Neural cell (in vitro differentiated cells): ENCODE measurements at regions not wholly inside any gene's neighbourhood (a gene's known extent, or its start where the extent isn't known, plus 50 kb on each side); places are given as distances from the start of the nearest gene placed in this dataset.

Experiments
- H2AFZ ChIP-seq: fragments of 200-600, 300-800 bp; sonication (generic), shearing (Covaris generic); 2 replicates; pipeline ENCODE4 v1.6.0; 2014; ENCODE audit warnings: low read depth, mild to moderate bottlenecking, antibody characterized with exemption, low read length, moderate library complexity
- H3F3A ChIP-seq: fragments of 200-600 bp; shearing (Covaris generic); 2 replicates; pipeline ENCODE4 v1.6.1; 2016; ENCODE audit warnings: mild to moderate bottlenecking, moderate library complexity, mixed read lengths, antibody characterized with exemption, low read length; ENCODE audit not compliant: insufficient read depth, poor library complexity, severe bottlenecking
- H3K27ac ChIP-seq: fragments of 200-600, 300-800 bp; sonication (generic), shearing (Covaris generic); 2 replicates; pipeline ENCODE4 v1.5.1; 2014; ENCODE audit warnings: mild to moderate bottlenecking, low read length, moderate library complexity
- H3K27me3 ChIP-seq: fragments of 300-800, 200-600 bp; sonication (generic), shearing (Covaris generic); 2 replicates; pipeline ENCODE4 v1.6.0; 2014; ENCODE audit warnings: mild to moderate bottlenecking, low read depth, low read length, moderate library complexity; ENCODE audit not compliant: insufficient read depth
- H3K36me3 ChIP-seq: fragments of 300-800, 200-600 bp; sonication (generic), shearing (Covaris generic); 2 replicates; pipeline ENCODE4 v1.5.1; 2014; ENCODE audit warnings: mild to moderate bottlenecking, antibody characterized with exemption, low read length, moderate library complexity; ENCODE audit not compliant: insufficient read depth
- H3K4me2 ChIP-seq: fragments of 300-800, 200-600 bp; sonication (generic), shearing (Covaris generic); 2 replicates; pipeline ENCODE4 v1.6.0; 2014; ENCODE audit warnings: mild to moderate bottlenecking, low read length
- H3K4me3 ChIP-seq: fragments of 300-800, 200-600 bp; sonication (generic), shearing (Covaris generic); 2 replicates; pipeline ENCODE4 v1.5.1; 2014; ENCODE audit warnings: mild to moderate bottlenecking, low read length, moderate library complexity
- H3K79me2 ChIP-seq: fragments of 200-600 bp; shearing (Covaris generic); replicated peaks from 2 replicates; pipeline ENCODE4 v1.6.0; 2014; ENCODE audit warnings: mild to moderate bottlenecking, low read length, moderate library complexity; ENCODE audit not compliant: insufficient read depth
- H3K9ac ChIP-seq: fragments of 300-800, 200-600 bp; sonication (generic), shearing (Covaris generic); 2 replicates; pipeline ENCODE4 v1.6.1; 2016; ENCODE audit warnings: mild to moderate bottlenecking, low read length, mixed read lengths
- H3K9me2 ChIP-seq: fragments of 200-600 bp; shearing (Covaris generic); 2 replicates; pipeline ENCODE4 v1.6.1; 2016; ENCODE audit warnings: mild to moderate bottlenecking, low read length, mixed read lengths; ENCODE audit not compliant: insufficient read depth
- H3K9me3 ChIP-seq: fragments of 200-600, 300-800 bp; sonication (generic), shearing (Covaris generic); 2 replicates; pipeline ENCODE4 v1.6.1; 2016; ENCODE audit warnings: mild to moderate bottlenecking, mixed run types, low read length, moderate library complexity, mixed read lengths
- H4K20me1 ChIP-seq: fragments of 200-600 bp; shearing (Covaris generic); 2 replicates; pipeline ENCODE4 v1.6.1; 2016; ENCODE audit warnings: mild to moderate bottlenecking, mixed run types; ENCODE audit not compliant: insufficient read depth
- EP300 ChIP-seq: fragments of 450-650 bp; conservative IDR thresholded peaks from 2 replicates; pipeline ENCODE4 v1.6.1; 2014; ENCODE audit warnings: antibody characterized with exemption, mild to moderate bottlenecking, moderate library complexity; ENCODE audit not compliant: poor library complexity, severe bottlenecking
- EZH2 ChIP-seq: fragments of 200-600, 300-800 bp; shearing (Covaris generic), sonication (generic); IDR thresholded peaks from 2 replicates; pipeline ENCODE4 v1.6.1; 2014; ENCODE audit warnings: antibody characterized with exemption, low read length, borderline replicate concordance, mild to moderate bottlenecking; ENCODE audit not compliant: insufficient read depth, poor library complexity, severe bottlenecking
- MXI1 ChIP-seq: fragments of 450-650 bp; conservative IDR thresholded peaks from 2 replicates; pipeline ENCODE4 v1.6.1; 2014; ENCODE audit warnings: antibody characterized with exemption, mild to moderate bottlenecking; ENCODE audit not compliant: poor library complexity, severe bottlenecking
- POLR2AphosphoS5 ChIP-seq: IDR thresholded peaks from 2 replicates; pipeline ENCODE4 v1.6.1; 2012
- RAD21 ChIP-seq: fragments of 450-650 bp; conservative IDR thresholded peaks from 2 replicates; pipeline ENCODE4 v1.6.1; 2014; ENCODE audit warnings: antibody characterized with exemption, mild to moderate bottlenecking, moderate library complexity
- SMC3 ChIP-seq: fragments of 450-650 bp; conservative IDR thresholded peaks from 2 replicates; pipeline ENCODE4 v1.6.1; 2014; ENCODE audit warnings: antibody characterized with exemption, mild to moderate bottlenecking, moderate library complexity; ENCODE audit not compliant: poor library complexity
- TAF1 ChIP-seq: IDR thresholded peaks from 2 replicates; pipeline ENCODE4 v1.6.1; 2012; ENCODE audit warnings: low read depth
- TF ChIP-seq, protein P1 (sequence below): fragments of 450-650 bp; IDR thresholded peaks from 2 replicates; pipeline ENCODE4 v1.5.1; 2014; ENCODE audit warnings: antibody characterized with exemption, mild to moderate bottlenecking, moderate library complexity; ENCODE audit not compliant: poor library complexity, severe bottlenecking
- TF ChIP-seq, protein P2 (sequence below): IDR thresholded peaks from 2 replicates; pipeline ENCODE4 v1.6.1; 2012; ENCODE audit warnings: borderline replicate concordance

- Histone ChIP-seq H3K27ac (no peak overlapping the region), H3K9ac (no peak overlapping the region), H3K36me3 (no peaks in the 10 kb centered on the region), H3K9me2 (no peaks in the 10 kb centered on the region), H3K27me3 (no peaks in the 10 kb centered on the region), H3K79me2 (no peaks in the 10 kb centered on the region), H2AFZ (no peak overlapping the region), H3F3A (no peaks in the 10 kb centered on the region), H3K4me2 (no peak overlapping the region), H3K9me3 (no peaks in the 10 kb centered on the region), H3K4me3 (no peak overlapping the region), H4K20me1 (no peaks in the 10 kb centered on the region)
- TF ChIP-seq EZH2 = no peak
- no peak for TF ChIP-seq MXI1
- TF ChIP-seq, protein P1, sequence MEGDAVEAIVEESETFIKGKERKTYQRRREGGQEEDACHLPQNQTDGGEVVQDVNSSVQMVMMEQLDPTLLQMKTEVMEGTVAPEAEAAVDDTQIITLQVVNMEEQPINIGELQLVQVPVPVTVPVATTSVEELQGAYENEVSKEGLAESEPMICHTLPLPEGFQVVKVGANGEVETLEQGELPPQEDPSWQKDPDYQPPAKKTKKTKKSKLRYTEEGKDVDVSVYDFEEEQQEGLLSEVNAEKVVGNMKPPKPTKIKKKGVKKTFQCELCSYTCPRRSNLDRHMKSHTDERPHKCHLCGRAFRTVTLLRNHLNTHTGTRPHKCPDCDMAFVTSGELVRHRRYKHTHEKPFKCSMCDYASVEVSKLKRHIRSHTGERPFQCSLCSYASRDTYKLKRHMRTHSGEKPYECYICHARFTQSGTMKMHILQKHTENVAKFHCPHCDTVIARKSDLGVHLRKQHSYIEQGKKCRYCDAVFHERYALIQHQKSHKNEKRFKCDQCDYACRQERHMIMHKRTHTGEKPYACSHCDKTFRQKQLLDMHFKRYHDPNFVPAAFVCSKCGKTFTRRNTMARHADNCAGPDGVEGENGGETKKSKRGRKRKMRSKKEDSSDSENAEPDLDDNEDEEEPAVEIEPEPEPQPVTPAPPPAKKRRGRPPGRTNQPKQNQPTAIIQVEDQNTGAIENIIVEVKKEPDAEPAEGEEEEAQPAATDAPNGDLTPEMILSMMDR = no peak
- no peak for TF ChIP-seq RAD21
- TF ChIP-seq, protein P2, sequence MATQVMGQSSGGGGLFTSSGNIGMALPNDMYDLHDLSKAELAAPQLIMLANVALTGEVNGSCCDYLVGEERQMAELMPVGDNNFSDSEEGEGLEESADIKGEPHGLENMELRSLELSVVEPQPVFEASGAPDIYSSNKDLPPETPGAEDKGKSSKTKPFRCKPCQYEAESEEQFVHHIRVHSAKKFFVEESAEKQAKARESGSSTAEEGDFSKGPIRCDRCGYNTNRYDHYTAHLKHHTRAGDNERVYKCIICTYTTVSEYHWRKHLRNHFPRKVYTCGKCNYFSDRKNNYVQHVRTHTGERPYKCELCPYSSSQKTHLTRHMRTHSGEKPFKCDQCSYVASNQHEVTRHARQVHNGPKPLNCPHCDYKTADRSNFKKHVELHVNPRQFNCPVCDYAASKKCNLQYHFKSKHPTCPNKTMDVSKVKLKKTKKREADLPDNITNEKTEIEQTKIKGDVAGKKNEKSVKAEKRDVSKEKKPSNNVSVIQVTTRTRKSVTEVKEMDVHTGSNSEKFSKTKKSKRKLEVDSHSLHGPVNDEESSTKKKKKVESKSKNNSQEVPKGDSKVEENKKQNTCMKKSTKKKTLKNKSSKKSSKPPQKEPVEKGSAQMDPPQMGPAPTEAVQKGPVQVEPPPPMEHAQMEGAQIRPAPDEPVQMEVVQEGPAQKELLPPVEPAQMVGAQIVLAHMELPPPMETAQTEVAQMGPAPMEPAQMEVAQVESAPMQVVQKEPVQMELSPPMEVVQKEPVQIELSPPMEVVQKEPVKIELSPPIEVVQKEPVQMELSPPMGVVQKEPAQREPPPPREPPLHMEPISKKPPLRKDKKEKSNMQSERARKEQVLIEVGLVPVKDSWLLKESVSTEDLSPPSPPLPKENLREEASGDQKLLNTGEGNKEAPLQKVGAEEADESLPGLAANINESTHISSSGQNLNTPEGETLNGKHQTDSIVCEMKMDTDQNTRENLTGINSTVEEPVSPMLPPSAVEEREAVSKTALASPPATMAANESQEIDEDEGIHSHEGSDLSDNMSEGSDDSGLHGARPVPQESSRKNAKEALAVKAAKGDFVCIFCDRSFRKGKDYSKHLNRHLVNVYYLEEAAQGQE = no peak
- no peak for TF ChIP-seq TAF1
- no peak for TF ChIP-seq EP300
- no peak for TF ChIP-seq SMC3
- no peak for TF ChIP-seq POLR2AphosphoS5
Observed at GRCh38 chr9:89548071-89548638, 50.2 kb upstream of the SEMA4D start.
